Adrenal gland (tissue), 5 donors: ENCODE measurements at regions not wholly inside any gene's neighbourhood (a gene's known extent, or its start where the extent isn't known, plus 50 kb on each side); places are given as distances from the start of the nearest gene placed in this dataset.

Source experiments
- POLR2A ChIP-seq, 2 donors: fragments of 450-650 bp; IDR thresholded peaks; one replicate each; pipeline ENCODE4 v1.6.1; 2017; ENCODE audit warnings: antibody characterized with exemption in 2 of 2, mild to moderate bottlenecking in 2 of 2, moderate library complexity in 1 of 2
- TF ChIP-seq, protein P1 (sequence below), 6 experiments: fragments of 450-650 bp in 4 of 6; fragments of 200-600 bp in 2 of 6; sonication (generic) in 1 of 6; IDR thresholded peaks; 1 replicate in 5 of 6; 2 replicates in 1 of 6; pipeline versions ENCODE4 v1.5.1 to v1.8.0; 2016 to 2021; ENCODE audit warnings: antibody characterized with exemption in 6 of 6, mild to moderate bottlenecking in 2 of 6, moderate library complexity in 1 of 6
- donor health status: DM: no; HTN: no; CAD: no.

DNA sequence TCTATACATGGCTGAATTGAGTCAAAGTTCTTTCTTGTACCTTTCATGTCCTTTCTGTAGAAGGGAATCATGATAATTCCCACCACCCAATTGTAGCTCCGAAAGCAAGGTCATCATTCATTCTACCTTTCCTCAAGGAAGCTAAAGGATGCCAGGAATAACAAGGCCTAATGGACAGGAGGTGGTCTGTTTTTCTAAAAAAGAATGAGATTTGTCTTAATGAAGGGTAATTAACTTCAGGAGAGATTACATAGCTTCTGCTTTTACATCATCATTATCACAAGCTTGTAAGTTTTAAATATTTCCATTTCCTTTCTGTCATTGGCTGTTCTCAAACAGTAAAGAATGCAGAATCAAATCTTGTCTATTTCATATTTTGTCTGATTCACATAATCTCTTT, 249.5 kb upstream of the SORCS1 start:
- TF ChIP-seq, protein P1, sequence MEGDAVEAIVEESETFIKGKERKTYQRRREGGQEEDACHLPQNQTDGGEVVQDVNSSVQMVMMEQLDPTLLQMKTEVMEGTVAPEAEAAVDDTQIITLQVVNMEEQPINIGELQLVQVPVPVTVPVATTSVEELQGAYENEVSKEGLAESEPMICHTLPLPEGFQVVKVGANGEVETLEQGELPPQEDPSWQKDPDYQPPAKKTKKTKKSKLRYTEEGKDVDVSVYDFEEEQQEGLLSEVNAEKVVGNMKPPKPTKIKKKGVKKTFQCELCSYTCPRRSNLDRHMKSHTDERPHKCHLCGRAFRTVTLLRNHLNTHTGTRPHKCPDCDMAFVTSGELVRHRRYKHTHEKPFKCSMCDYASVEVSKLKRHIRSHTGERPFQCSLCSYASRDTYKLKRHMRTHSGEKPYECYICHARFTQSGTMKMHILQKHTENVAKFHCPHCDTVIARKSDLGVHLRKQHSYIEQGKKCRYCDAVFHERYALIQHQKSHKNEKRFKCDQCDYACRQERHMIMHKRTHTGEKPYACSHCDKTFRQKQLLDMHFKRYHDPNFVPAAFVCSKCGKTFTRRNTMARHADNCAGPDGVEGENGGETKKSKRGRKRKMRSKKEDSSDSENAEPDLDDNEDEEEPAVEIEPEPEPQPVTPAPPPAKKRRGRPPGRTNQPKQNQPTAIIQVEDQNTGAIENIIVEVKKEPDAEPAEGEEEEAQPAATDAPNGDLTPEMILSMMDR (IDR thresholded peaks at IDR 0.05): no peak
- TF ChIP-seq POLR2A (IDR thresholded peaks at IDR 0.05): no peak
